T47D (cell line): ENCODE measurements at regions not wholly inside any gene's neighbourhood (a gene's known extent, or its start where the extent isn't known, plus 50 kb on each side); places are given as distances from the start of the nearest gene placed in this dataset.

ENCODE experiments used
- DNase-seq, 2 experiments: peaks; one replicate each; pipeline versions ENCODE4 v3.0.0 to v3.0.0-alpha.2; 2011 to 2012; ENCODE audit warnings: low read depth in 1 of 2, low spot score in 1 of 2
- JUND ChIP-seq: IDR thresholded peaks from 2 replicates; pipeline ENCODE4 v1.6.1; 2012; ENCODE audit warnings: low read depth
- in situ Hi-C: cut with HindIII; loops from 2 replicates; pipeline ENCODE4 v1.10.0; 2016; ENCODE audit warnings: low sequenced_read_pairs, low pct_unique_long_range_greater_than_20kb

GRCh38 chr13:109567315-109567714 lies 219.1 kb downstream of the IRS2 start:
- in situ Hi-C loops, result no loop called here
- no peak for DNase-seq
- no peak for TF ChIP-seq JUND

GRCh38 chr13:109565877-109566276 lies 220.5 kb downstream of the IRS2 start:
- in situ Hi-C loops, result no loop called here
- DNase-seq, result no peak
- no peak for TF ChIP-seq JUND

- in situ Hi-C loops, result no loop called here
- no peak for TF ChIP-seq JUND
- DNase-seq, result no peak
Observed at GRCh38 chr13:109548374-109548773, 238.0 kb downstream of the IRS2 start.

- in situ Hi-C loops, result no loop called here
- no peak for TF ChIP-seq JUND
- DNase-seq, result no peak
Observed at GRCh38 chr13:109547942-109548341, 238.4 kb downstream of the IRS2 start.

- in situ Hi-C loops, result no loop called here
- no peak for TF ChIP-seq JUND
- DNase-seq, result no peak
Observed at GRCh38 chr13:109545931-109546330, 240.5 kb downstream of the IRS2 start.

GRCh38 chr13:109541081-109541480 lies 245.3 kb downstream of the IRS2 start:
- no peak for TF ChIP-seq JUND
- DNase-seq, result no peak
- in situ Hi-C loops, result no loop called here

- TF ChIP-seq JUND, result no peak
- DNase-seq, result no peak
Observed at GRCh38 chr13:109537584-109537983, 248.8 kb downstream of the IRS2 start.

GRCh38 chr13:109533350-109533749 lies 253.0 kb downstream of the IRS2 start:
- TF ChIP-seq JUND, result no peak
- in situ Hi-C loops, result no loop called here
- no peak for DNase-seq

More at GRCh38 chr13:109537584-109537983, 248.8 kb downstream of the IRS2 start:
- in situ Hi-C loops, result no loop called here

- no peak for DNase-seq
- TF ChIP-seq JUND, result no peak
- in situ Hi-C loops, result no loop called here
Observed at GRCh38 chr13:109529964-109530363, 256.4 kb downstream of the IRS2 start.

GRCh38 chr13:109521719-109522118 lies 264.7 kb downstream of the IRS2 start:
- DNase-seq, result no peak
- TF ChIP-seq JUND, result no peak
- in situ Hi-C loops, result no loop called here

GRCh38 chr13:109517517-109517916 lies 268.9 kb downstream of the IRS2 start:
- in situ Hi-C loops, result no loop called here

GRCh38 chr13:109516186-109516585 lies 270.2 kb downstream of the IRS2 start:
- in situ Hi-C loops, result no loop called here
- no peak for TF ChIP-seq JUND
- no peak for DNase-seq

More at GRCh38 chr13:109517517-109517916, 268.9 kb downstream of the IRS2 start:
- DNase-seq, result no peak
- TF ChIP-seq JUND, result no peak

- DNase-seq, result peak in 1 of 2 experiments; percentile 26
- TF ChIP-seq JUND, result no peak
- in situ Hi-C loops, result no loop called here
Observed at GRCh38 chr13:109510013-109510412, 276.4 kb downstream of the IRS2 start.

- in situ Hi-C loops, result no loop called here
- no peak for TF ChIP-seq JUND
Observed at GRCh38 chr13:109509154-109509900, 277.1 kb downstream of the IRS2 start.

More at GRCh38 chr13:109509154-109509900, 277.1 kb downstream of the IRS2 start:
- DNase-seq, result peak; percentile 22 to 94
